ENCODE measurements at regions not wholly inside any gene's neighbourhood (a gene's known extent, or its start where the extent isn't known, plus 50 kb on each side); places are given as distances from the start of the nearest gene placed in this dataset.
A peak's percentile ranks its signal among the peaks of the same experiment; 100 is the strongest.

GRCh38 chr2:156112323-156112722 lies 220.2 kb downstream of the NR4A2 start:
- TF ChIP-seq CTCF (IDR thresholded peaks at IDR 0.05; ENCODE audit: insufficient read depth, low read depth, low read length, missing control alignments), result no peak
- peak; percentile 70 for DNase-seq (ENCODE audit: low read depth)
- no peak overlapping the region for H3K4me3 ChIP-seq (ENCODE audit: low read length)

- no peak overlapping the region for H3K4me3 ChIP-seq (ENCODE audit: low read length)
- DNase-seq (ENCODE audit: low read depth), result peak; percentile 56
- TF ChIP-seq CTCF (IDR thresholded peaks at IDR 0.05; ENCODE audit: insufficient read depth, low read depth, low read length, missing control alignments), result peak; percentile 44
Observed at GRCh38 chr2:156110890-156111289, 221.6 kb downstream of the NR4A2 start.

- no peak for DNase-seq (ENCODE audit: low read depth)
- no peak overlapping the region for H3K4me3 ChIP-seq (ENCODE audit: low read length)
- TF ChIP-seq CTCF (IDR thresholded peaks at IDR 0.05; ENCODE audit: insufficient read depth, low read depth, low read length, missing control alignments), result no peak
Observed at GRCh38 chr2:156099382-156099781, 233.1 kb downstream of the NR4A2 start.

- no peak for TF ChIP-seq CTCF (IDR thresholded peaks at IDR 0.05; ENCODE audit: insufficient read depth, low read depth, low read length, missing control alignments)
- H3K4me3 ChIP-seq (ENCODE audit: low read length), result no peak overlapping the region
- peak; percentile 9 for DNase-seq (ENCODE audit: low read depth)
Observed at GRCh38 chr2:156098506-156098905, 234.0 kb downstream of the NR4A2 start.

GRCh38 chr2:156088587-156088986 lies 243.9 kb downstream of the NR4A2 start:
- H3K4me3 ChIP-seq (ENCODE audit: low read length), result no peak overlapping the region
- no peak for TF ChIP-seq CTCF (IDR thresholded peaks at IDR 0.05; ENCODE audit: insufficient read depth, low read depth, low read length, missing control alignments)
- DNase-seq (ENCODE audit: low read depth), result peak; percentile 80

- no peak overlapping the region for H3K4me3 ChIP-seq (ENCODE audit: low read length)
Observed at GRCh38 chr2:156087875-156088274, 244.6 kb downstream of the NR4A2 start.

More at GRCh38 chr2:156087875-156088274, 244.6 kb downstream of the NR4A2 start:
- TF ChIP-seq CTCF (IDR thresholded peaks at IDR 0.05; ENCODE audit: insufficient read depth, low read depth, low read length, missing control alignments), result no peak
- DNase-seq (ENCODE audit: low read depth), result peak; percentile 55
